ENCODE measurements at regions not wholly inside any gene's neighbourhood (a gene's known extent, or its start where the extent isn't known, plus 50 kb on each side); places are given as distances from the start of the nearest gene placed in this dataset.

DNA sequence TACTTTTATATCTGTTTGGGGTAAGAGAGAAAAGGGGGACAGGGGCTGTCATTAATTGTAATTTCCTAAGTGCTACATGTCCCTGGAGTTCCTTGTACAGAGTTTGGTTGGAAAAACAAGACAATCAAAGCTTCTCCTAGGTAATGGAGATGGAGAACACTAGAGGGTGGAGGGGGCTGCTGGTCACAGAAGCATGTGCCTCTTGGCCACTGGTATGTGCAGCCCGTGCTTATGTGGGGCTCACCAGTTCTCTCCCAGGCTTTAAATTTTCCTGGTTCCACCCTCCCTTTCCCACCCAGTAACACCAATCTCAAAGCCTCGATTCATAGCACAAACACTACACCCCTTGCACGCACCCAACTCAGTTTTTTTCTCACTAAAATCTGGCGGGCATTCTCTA, 165.6 kb downstream of the SAMD5 start:
- FAIRE-seq = no peak
- Histone ChIP-seq H3K27me3 (ENCODE audit: control insufficient read depth, insufficient read depth, low read length) (no peaks in the 10 kb centered on the region), H3K36me3 (ENCODE audit: control insufficient read depth, insufficient read depth, low read length) (no peaks in the 10 kb centered on the region), H3K4me3 (ENCODE audit: low read depth, low read length) (no peak overlapping the region)
- DNase-seq (ENCODE audit: low read depth) = no peak
- TF ChIP-seq, protein P1, sequence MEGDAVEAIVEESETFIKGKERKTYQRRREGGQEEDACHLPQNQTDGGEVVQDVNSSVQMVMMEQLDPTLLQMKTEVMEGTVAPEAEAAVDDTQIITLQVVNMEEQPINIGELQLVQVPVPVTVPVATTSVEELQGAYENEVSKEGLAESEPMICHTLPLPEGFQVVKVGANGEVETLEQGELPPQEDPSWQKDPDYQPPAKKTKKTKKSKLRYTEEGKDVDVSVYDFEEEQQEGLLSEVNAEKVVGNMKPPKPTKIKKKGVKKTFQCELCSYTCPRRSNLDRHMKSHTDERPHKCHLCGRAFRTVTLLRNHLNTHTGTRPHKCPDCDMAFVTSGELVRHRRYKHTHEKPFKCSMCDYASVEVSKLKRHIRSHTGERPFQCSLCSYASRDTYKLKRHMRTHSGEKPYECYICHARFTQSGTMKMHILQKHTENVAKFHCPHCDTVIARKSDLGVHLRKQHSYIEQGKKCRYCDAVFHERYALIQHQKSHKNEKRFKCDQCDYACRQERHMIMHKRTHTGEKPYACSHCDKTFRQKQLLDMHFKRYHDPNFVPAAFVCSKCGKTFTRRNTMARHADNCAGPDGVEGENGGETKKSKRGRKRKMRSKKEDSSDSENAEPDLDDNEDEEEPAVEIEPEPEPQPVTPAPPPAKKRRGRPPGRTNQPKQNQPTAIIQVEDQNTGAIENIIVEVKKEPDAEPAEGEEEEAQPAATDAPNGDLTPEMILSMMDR (IDR thresholded peaks at IDR 0.05; ENCODE audit: insufficient read depth, low read length, severe bottlenecking) = no peak

DNA sequence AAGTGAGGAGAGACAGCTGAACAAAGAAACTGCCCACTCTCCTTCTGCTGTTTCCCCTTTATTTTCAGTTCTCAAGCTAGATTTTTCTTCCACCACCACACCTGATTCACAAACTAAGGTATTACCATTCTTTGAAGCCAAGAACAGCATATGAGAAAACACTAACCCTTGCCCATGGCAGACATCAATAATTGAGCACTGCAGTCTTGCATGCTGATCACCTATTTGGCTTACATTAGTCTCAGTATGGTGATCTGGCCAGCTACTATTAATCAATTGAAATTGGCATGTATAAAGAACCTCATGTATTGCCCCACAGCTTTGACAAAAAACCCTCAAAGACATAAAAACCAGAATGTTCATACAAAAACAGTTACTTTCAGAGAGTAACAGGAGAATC, 166.3 kb downstream of the SAMD5 start:
- H3K27me3 ChIP-seq (ENCODE audit: control insufficient read depth, insufficient read depth, low read length) = no peaks in the 10 kb centered on the region
- H3K4me3 ChIP-seq (ENCODE audit: low read depth, low read length) = no peak overlapping the region
- TF ChIP-seq, protein P1 (IDR thresholded peaks at IDR 0.05; ENCODE audit: insufficient read depth, low read length, severe bottlenecking) = no peak
- no peak for FAIRE-seq
- H3K36me3 ChIP-seq (ENCODE audit: control insufficient read depth, insufficient read depth, low read length) = no peaks in the 10 kb centered on the region
- no peak for DNase-seq (ENCODE audit: low read depth)

DNA sequence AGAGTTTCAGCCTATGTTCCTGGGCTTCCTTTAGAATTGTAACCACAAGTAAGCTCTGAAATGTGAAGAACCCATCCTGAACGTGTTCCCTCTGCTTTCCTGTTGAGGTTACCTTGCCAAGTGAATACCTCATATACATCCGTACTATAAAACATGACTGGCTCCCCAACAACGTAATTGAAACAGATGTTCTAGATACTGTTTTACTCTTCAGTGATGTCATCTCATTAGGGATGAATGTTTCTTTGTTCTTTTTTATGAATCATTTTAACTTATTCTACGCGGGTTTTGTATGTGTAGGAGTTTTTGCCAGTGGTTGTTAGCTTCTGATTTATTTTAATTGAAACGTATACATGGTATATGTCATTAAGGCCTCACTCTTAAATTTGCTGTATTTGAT, 166.8 kb downstream of the SAMD5 start:
- DNase-seq (ENCODE audit: low read depth) (no peak), FAIRE-seq (no peak)
- Histone ChIP-seq H3K4me3 (ENCODE audit: low read depth, low read length) (no peak overlapping the region), H3K36me3 (ENCODE audit: control insufficient read depth, insufficient read depth, low read length) (no peaks in the 10 kb centered on the region), H3K27me3 (ENCODE audit: control insufficient read depth, insufficient read depth, low read length) (no peaks in the 10 kb centered on the region)
- TF ChIP-seq, protein P1 (IDR thresholded peaks at IDR 0.05; ENCODE audit: insufficient read depth, low read length, severe bottlenecking) = no peak

DNA sequence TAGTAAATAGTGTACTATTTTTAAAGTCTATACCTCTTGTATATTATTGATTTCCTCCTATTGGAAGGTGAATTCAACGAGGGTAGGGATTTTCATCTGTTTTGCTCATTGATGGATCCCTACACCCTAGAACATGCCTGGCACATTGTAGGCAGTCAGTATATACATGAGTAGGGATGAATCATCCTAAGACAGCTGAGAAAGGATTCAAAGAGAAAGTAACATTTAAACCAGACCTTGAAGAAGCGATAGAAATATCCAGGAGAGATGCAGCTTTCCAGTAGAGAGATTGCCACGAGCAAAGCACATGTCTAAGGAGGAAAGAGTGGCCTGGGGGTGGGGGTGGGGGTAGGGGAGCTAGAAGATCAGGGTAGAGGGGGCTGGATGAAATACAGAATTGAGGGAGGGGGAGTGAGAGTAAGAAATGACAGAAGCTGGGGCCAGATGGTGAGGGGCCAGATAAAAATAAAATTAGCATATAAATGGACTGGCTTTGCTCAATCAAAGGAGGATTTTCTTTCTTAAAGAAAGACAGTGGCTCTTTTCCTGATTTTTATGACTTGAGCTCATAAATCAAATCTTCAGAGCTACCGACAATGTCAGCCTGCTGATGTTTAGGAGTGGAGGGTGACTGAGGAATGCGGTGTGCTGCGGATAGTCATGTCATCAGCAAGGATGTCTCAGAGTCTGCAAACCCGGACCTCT, 168.2 kb downstream of the SAMD5 start:
- TF ChIP-seq, protein P1 (IDR thresholded peaks at IDR 0.05; ENCODE audit: insufficient read depth, low read length, severe bottlenecking) = no peak
- H3K4me3 ChIP-seq (ENCODE audit: low read depth, low read length) = no peak overlapping the region
- FAIRE-seq (no peak), DNase-seq (ENCODE audit: low read depth) (no peak)
- no peaks in the 10 kb centered on the region for H3K27me3 ChIP-seq (ENCODE audit: control insufficient read depth, insufficient read depth, low read length)
- H3K36me3 ChIP-seq (ENCODE audit: control insufficient read depth, insufficient read depth, low read length) = no peaks in the 10 kb centered on the region

DNA sequence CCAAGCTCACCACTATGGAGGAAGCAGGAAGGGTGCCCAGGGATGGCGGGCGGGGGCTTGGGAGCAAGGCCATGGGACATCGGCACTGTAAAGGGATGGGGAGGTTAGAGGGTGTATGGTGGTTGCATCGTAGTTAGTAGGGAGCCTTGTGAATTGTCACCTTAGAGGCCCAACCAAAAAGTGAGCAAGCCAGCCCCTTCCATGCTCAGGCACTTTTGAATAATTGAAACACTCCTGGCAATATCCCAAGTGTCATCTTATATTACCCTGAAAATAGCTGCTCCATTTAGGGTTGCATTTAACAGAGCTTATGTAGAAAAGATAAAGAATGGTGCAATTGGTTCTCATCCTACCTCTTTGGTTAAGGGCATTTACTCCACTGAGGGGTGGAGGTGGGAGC, 169.2 kb downstream of the SAMD5 start:
- TF ChIP-seq, protein P1 (IDR thresholded peaks at IDR 0.05; ENCODE audit: insufficient read depth, low read length, severe bottlenecking) = no peak
- H3K4me3 ChIP-seq (ENCODE audit: low read depth, low read length) = no peak overlapping the region
- no peaks in the 10 kb centered on the region for H3K36me3 ChIP-seq (ENCODE audit: control insufficient read depth, insufficient read depth, low read length)
- no peaks in the 10 kb centered on the region for H3K27me3 ChIP-seq (ENCODE audit: control insufficient read depth, insufficient read depth, low read length)
- FAIRE-seq = no peak
- DNase-seq (ENCODE audit: low read depth) = no peak

DNA sequence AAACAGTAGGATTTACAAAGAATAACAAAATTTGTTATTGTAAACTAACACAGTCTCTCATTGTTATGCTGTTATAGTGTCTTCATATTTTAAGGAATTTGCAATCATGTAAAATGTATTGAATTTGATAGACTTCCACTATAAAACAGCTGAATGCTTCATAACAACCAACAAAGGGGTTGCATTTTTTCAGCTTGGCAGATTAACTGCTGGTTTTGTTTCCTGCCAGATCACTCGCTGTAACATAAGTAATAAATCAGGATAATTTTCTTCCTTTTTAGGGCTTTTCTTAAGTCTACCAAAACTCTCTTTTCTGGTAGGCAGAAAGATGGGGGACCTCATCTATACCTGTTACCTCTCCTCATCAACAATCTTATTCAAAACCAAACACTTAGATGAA, 169.8 kb downstream of the SAMD5 start:
- H3K27me3 ChIP-seq (ENCODE audit: control insufficient read depth, insufficient read depth, low read length) = no peaks in the 10 kb centered on the region
- FAIRE-seq = no peak
- H3K36me3 ChIP-seq (ENCODE audit: control insufficient read depth, insufficient read depth, low read length) = no peaks in the 10 kb centered on the region
- TF ChIP-seq, protein P1 (IDR thresholded peaks at IDR 0.05; ENCODE audit: insufficient read depth, low read length, severe bottlenecking) = no peak
- no peak for DNase-seq (ENCODE audit: low read depth)
- no peak overlapping the region for H3K4me3 ChIP-seq (ENCODE audit: low read depth, low read length)

Data from bronchial epithelial cell (primary cell).